Body of pancreas (tissue), 4 donors: ENCODE measurements at regions not wholly inside any gene's neighbourhood (a gene's known extent, or its start where the extent isn't known, plus 50 kb on each side); places are given as distances from the start of the nearest gene placed in this dataset.

Source experiments
- ATAC-seq: fragments of 150-250 bp; one replicate; pipeline ENCODE4 v1.9.1; 2016
- DNase-seq, 4 donors: peaks; one replicate each; pipeline ENCODE4 v3.0.0-alpha.2; 2019
- H3K27ac ChIP-seq, 4 donors: fragments of 200-600 bp; sonication (generic); 1 replicate in 3 of 4; 2 replicates in 1 of 4; pipeline versions ENCODE4 v1.5.1 to v1.6.1; 2016 to 2019; ENCODE audit warnings: mild to moderate bottlenecking in 1 of 4, mixed read lengths in 1 of 4, moderate library complexity in 1 of 4
- H3K27me3 ChIP-seq, 2 donors: fragments of 200-600 bp; sonication (generic); one replicate each; pipeline ENCODE4 v1.6.0; 2016; ENCODE audit warnings: mild to moderate bottlenecking in 1 of 2
- H3K36me3 ChIP-seq, 2 donors: fragments of 200-600 bp; sonication (generic); replicated peaks in 1 of 2; 2 replicates each; pipeline ENCODE4 v1.5.1; 2016; ENCODE audit warnings: low read depth in 2 of 2; ENCODE audit not compliant: insufficient read depth in 1 of 2
- H3K4me1 ChIP-seq: fragments of 200-600 bp; sonication (generic); one replicate; pipeline ENCODE4 v1.6.0; 2016
- H3K4me3 ChIP-seq, 2 donors: fragments of 200-600 bp; sonication (generic); 1 replicate in 1 of 2; 2 replicates in 1 of 2; pipeline ENCODE4 v1.5.1; 2016 to 2019
- H3K9me3 ChIP-seq, 3 donors: fragments of 200-600 bp; sonication (generic); 1 replicate in 2 of 3; 2 replicates in 1 of 3; pipeline ENCODE4 v1.5.1; 2016
- POLR2A ChIP-seq, 3 donors: fragments of 450-650 bp; IDR thresholded peaks; one replicate each; pipeline ENCODE4 v1.6.1; 2016; ENCODE audit warnings: antibody characterized with exemption in 3 of 3, mild to moderate bottlenecking in 2 of 3
- WGBS, 2 donors: methylation state at CpG; one replicate each; pipeline ENCODE4 v1.1.5; 2017; 5-methylcytosine and 5-hydroxymethylcytosine counted together
- intact Hi-C: fragments of 100-400 bp; cut with DNase I; formaldehyde crosslinking; loops from one replicate; pipeline ENCODE4 v1.15.1; 2023
- TF ChIP-seq, protein P1 (sequence below), 7 experiments: fragments of 450-650 bp in 4 of 7; fragments of 200-600 bp in 3 of 7; sonication (generic) in 3 of 7; IDR thresholded peaks; one replicate each; pipeline ENCODE4 v1.5.1; 2016 to 2019; ENCODE audit warnings: antibody characterized with exemption in 7 of 7

GRCh38 chr12:73372856-73373255 lies 1100.7 kb downstream of the TRHDE start:
- 89 to 100% methylated on average over 1 of the region's 1 CpG for WGBS, 2 donors
- DNase-seq (no peak), ATAC-seq (no peak)
- Histone ChIP-seq H3K36me3 (no peaks in the 10 kb centered on the region), H3K9me3 (no peaks in the 10 kb centered on the region), H3K4me3 (no peak overlapping the region), H3K27me3 (no peaks in the 10 kb centered on the region), H3K27ac (no peak overlapping the region), H3K4me1 (no peaks in the 10 kb centered on the region)
- no peak for TF ChIP-seq POLR2A (IDR thresholded peaks at IDR 0.05)
- TF ChIP-seq, protein P1, sequence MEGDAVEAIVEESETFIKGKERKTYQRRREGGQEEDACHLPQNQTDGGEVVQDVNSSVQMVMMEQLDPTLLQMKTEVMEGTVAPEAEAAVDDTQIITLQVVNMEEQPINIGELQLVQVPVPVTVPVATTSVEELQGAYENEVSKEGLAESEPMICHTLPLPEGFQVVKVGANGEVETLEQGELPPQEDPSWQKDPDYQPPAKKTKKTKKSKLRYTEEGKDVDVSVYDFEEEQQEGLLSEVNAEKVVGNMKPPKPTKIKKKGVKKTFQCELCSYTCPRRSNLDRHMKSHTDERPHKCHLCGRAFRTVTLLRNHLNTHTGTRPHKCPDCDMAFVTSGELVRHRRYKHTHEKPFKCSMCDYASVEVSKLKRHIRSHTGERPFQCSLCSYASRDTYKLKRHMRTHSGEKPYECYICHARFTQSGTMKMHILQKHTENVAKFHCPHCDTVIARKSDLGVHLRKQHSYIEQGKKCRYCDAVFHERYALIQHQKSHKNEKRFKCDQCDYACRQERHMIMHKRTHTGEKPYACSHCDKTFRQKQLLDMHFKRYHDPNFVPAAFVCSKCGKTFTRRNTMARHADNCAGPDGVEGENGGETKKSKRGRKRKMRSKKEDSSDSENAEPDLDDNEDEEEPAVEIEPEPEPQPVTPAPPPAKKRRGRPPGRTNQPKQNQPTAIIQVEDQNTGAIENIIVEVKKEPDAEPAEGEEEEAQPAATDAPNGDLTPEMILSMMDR (IDR thresholded peaks at IDR 0.05), result no peak
- intact Hi-C loops, result no loop called here

DNA sequence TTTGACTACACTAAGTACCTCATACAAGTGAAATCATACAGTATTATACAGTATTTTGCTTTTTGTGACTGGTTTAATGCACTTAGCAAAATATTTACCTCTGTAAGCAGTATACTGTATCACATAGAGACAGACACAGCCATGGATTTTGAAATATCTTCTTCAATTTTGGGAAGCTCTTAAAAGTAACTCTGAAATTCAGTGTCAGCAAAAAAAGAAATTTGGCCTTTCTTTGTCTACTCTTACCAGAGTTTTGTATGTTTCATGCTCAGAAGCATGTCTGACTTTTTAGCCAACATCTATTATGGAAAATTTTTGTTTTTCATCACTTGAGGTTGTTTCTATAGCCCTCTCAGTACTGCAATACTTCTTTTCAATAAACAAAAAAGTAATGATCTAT lies 1102.2 kb downstream of the TRHDE start:
- Histone ChIP-seq H3K4me1 (no peaks in the 10 kb centered on the region), H3K36me3 (no peaks in the 10 kb centered on the region), H3K27me3 (no peaks in the 10 kb centered on the region), H3K4me3 (no peak overlapping the region), H3K9me3 (no peaks in the 10 kb centered on the region), H3K27ac (no peak overlapping the region)
- DNase-seq, result no peak
- intact Hi-C loops, result no loop called here
- ATAC-seq, result no peak
- TF ChIP-seq POLR2A (IDR thresholded peaks at IDR 0.05), result no peak
- TF ChIP-seq, protein P1 (IDR thresholded peaks at IDR 0.05), result no peak

DNA sequence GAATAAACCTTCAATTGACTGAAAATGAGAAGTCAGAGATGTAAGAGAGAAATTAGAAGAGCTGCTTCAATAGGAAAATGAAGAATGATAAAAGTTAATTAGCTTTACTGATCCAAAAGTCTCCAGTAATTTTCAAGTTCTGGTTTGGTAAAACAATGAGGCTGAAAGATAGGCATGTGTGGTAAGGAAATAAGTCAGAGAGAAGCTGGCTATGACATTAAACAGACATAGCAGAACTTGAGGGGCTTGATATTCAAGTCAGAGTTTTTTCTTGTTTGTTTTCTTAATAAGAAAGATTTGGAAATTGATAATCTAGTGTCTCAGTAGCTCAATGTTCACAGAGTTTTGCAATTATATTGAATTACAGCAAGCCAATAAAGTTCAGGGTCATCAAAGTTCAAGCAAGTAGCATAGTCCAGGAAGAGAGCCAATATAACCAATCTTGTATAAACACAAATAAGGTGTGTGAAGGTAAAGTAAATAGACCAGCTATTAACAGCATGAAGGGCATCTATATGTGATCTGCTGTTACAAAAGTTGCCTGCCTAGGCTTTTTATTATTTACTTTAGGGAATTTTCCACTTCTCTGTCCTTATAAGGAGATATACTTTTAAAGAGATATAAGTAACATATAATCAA lies 1111.5 kb downstream of the TRHDE start:
- Histone ChIP-seq H3K9me3 (no peaks in the 10 kb centered on the region), H3K4me3 (no peak overlapping the region), H3K27me3 (no peaks in the 10 kb centered on the region), H3K4me1 (peaks cover 23% of the 10 kb centered on the region), H3K36me3 (no peaks in the 10 kb centered on the region), H3K27ac (peak overlapping the region in 2 of 4 donors; percentile 16 to 46)
- TF ChIP-seq POLR2A (IDR thresholded peaks at IDR 0.05), result no peak
- TF ChIP-seq, protein P1 (IDR thresholded peaks at IDR 0.05), result no peak
- ATAC-seq, result peak; percentile 95
- DNase-seq, result no peak
- intact Hi-C loops, result no loop called here

DNA sequence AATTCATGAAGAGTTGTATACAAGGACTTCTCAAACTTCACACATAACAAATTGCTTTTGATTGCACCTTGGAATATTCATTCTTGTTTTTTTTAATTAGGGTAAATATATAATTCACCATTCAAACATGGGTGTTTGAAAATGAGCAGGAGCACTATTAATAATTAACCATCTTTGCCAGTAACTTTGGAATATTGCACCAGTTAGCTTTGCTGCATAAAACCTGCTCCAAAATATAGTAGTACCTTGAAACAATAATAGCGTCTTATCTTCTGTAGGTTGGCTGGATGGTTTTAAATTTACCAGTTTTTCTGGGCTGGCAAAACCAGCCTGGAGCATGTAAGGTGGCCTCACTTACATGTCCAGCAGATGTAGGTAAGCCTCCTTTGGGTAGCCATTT lies 1112.4 kb downstream of the TRHDE start:
- Histone ChIP-seq H3K36me3 (no peaks in the 10 kb centered on the region), H3K27ac (peak overlapping the region in 2 of 4 donors; percentile 16 to 46), H3K27me3 (no peaks in the 10 kb centered on the region), H3K4me3 (no peak overlapping the region), H3K4me1 (peaks cover 23% of the 10 kb centered on the region), H3K9me3 (no peaks in the 10 kb centered on the region)
- intact Hi-C loops, result no loop called here
- ATAC-seq (peak; percentile 54), DNase-seq (no peak)
- TF ChIP-seq, protein P1 (IDR thresholded peaks at IDR 0.05), result no peak
- TF ChIP-seq POLR2A (IDR thresholded peaks at IDR 0.05), result no peak
- 0 to 23% methylated on average over 1 of the region's 1 CpG for WGBS, 2 donors

- Histone ChIP-seq H3K9me3 (no peaks in the 10 kb centered on the region), H3K27me3 (no peaks in the 10 kb centered on the region), H3K27ac (no peak overlapping the region), H3K4me1 (peaks cover 2% of the 10 kb centered on the region), H3K36me3 (no peaks in the 10 kb centered on the region), H3K4me3 (no peak overlapping the region)
- no peak for TF ChIP-seq POLR2A (IDR thresholded peaks at IDR 0.05)
- TF ChIP-seq, protein P1 (IDR thresholded peaks at IDR 0.05), result no peak
- no peak for ATAC-seq
- intact Hi-C loops, result no loop called here
- WGBS, 2 donors, result 63 to 72% methylated on average over 2 of the region's 2 CpGs
- no peak for DNase-seq
Measured at GRCh38 chr12:73390261-73390660, 1118.1 kb downstream of the TRHDE start.
